GM23338 (cell line): ENCODE measurements at regions not wholly inside any gene's neighbourhood (a gene's known extent, or its start where the extent isn't known, plus 50 kb on each side); places are given as distances from the start of the nearest gene placed in this dataset.

Source experiments
- ATAC-seq: fragments of 200-7000 bp; cut with Tn5 transposase; 3 replicates; pipeline ENCODE4 v1.9.1; 2020
- DNase-seq: peaks from one replicate; pipeline ENCODE4 v3.0.0-alpha.2; 2015; ENCODE audit warnings: low spot score
- H2AFZ ChIP-seq: fragments of 200-600 bp; sonication (generic); 2 replicates; pipeline ENCODE4 v1.8.0; 2016; ENCODE audit warnings: antibody characterized with exemption, mild to moderate bottlenecking, moderate library complexity
- H3F3A ChIP-seq: fragments of 200-600 bp; sonication (generic); replicated peaks from 2 replicates; pipeline ENCODE4 v1.8.0; 2017; ENCODE audit warnings: antibody characterized with exemption, mixed run types, low read depth
- H3K27ac ChIP-seq: fragments of 200-600 bp; sonication (generic); 2 replicates; pipeline ENCODE4 v1.6.1; 2016; ENCODE audit warnings: low read depth
- H3K27me3 ChIP-seq: fragments of 200-600 bp; sonication (generic); 2 replicates; pipeline ENCODE4 v1.8.0; 2016; ENCODE audit warnings: mild to moderate bottlenecking, mixed run types, moderate library complexity; ENCODE audit not compliant: insufficient read depth
- H3K36me3 ChIP-seq: fragments of 200-600 bp; sonication (generic); 2 replicates; pipeline ENCODE4 v1.8.0; 2016; ENCODE audit warnings: mild to moderate bottlenecking; ENCODE audit not compliant: insufficient read depth
- H3K4me1 ChIP-seq: fragments of 200-600 bp; sonication (generic); 2 replicates; pipeline ENCODE4 v1.8.0; 2016; ENCODE audit warnings: mild to moderate bottlenecking, moderate library complexity; ENCODE audit not compliant: insufficient read depth
- H3K4me2 ChIP-seq: fragments of 200-600 bp; sonication (generic); 2 replicates; pipeline ENCODE4 v1.7.1; 2017; ENCODE audit warnings: mixed run types
- H3K4me3 ChIP-seq: fragments of 200-600 bp; sonication (generic); 2 replicates; pipeline ENCODE4 v1.6.1; 2016; ENCODE audit warnings: mixed run types
- H3K79me2 ChIP-seq: fragments of 200-600 bp; sonication (generic); replicated peaks from 2 replicates; pipeline ENCODE4 v1.8.0; 2017; ENCODE audit warnings: mild to moderate bottlenecking; ENCODE audit not compliant: insufficient read depth
- H3K9me2 ChIP-seq: fragments of 200-600 bp; sonication (generic); 2 replicates; pipeline ENCODE4 v1.8.0; 2017; ENCODE audit not compliant: insufficient read depth
- H4K20me1 ChIP-seq: fragments of 200-600 bp; sonication (generic); replicated peaks from 2 replicates; pipeline ENCODE4 v1.8.0; 2017; ENCODE audit warnings: mild to moderate bottlenecking; ENCODE audit not compliant: insufficient read depth
- H3K27ac Mint-ChIP-seq: 2 replicates; pipeline ENCODE4 v1.8.0; 2020; ENCODE audit warnings: inconsistent platforms, mild to moderate bottlenecking, moderate library complexity, mixed read lengths
- H3K27me3 Mint-ChIP-seq: 3 replicates; pipeline ENCODE4 v1.8.0; 2022; ENCODE audit warnings: low read depth, mild to moderate bottlenecking, moderate library complexity, mixed read lengths, inconsistent platforms; ENCODE audit not compliant: insufficient read depth, poor library complexity
- H3K36me3 Mint-ChIP-seq: 3 replicates; pipeline ENCODE4 v1.8.0; 2021; ENCODE audit warnings: low read depth, mild to moderate bottlenecking, inconsistent platforms, moderate library complexity, mixed read lengths
- H3K4me1 Mint-ChIP-seq: 3 replicates; pipeline ENCODE4 v1.8.0; 2020; ENCODE audit warnings: mild to moderate bottlenecking, inconsistent platforms, mixed read lengths
- H3K4me3 Mint-ChIP-seq: 3 replicates; pipeline ENCODE4 v1.8.0; 2021; ENCODE audit warnings: moderate library complexity, mild to moderate bottlenecking, inconsistent platforms, mixed read lengths
- H3K9me3 Mint-ChIP-seq: 3 replicates; pipeline ENCODE4 v1.8.0; 2020; ENCODE audit warnings: moderate library complexity, mild to moderate bottlenecking, inconsistent platforms, mixed read lengths
- CREB1 ChIP-seq: fragments of 250-450 bp; sonication (Bioruptor Pico); IDR thresholded peaks from 2 replicates; pipeline ENCODE4 v1.5.0; 2020; ENCODE audit warnings: low read depth, mild to moderate bottlenecking, moderate library complexity
- ETS1 ChIP-seq: IDR thresholded peaks from 2 replicates; pipeline ENCODE4 v1.6.1; 2016; ENCODE audit warnings: antibody characterized with exemption
- EZH2 ChIP-seq: fragments of 200-600 bp; sonication (generic); IDR thresholded peaks from one replicate; pipeline ENCODE4 v1.8.0; 2017; ENCODE audit warnings: antibody characterized with exemption, mild to moderate bottlenecking, low read depth; ENCODE audit not compliant: unreplicated experiment
- EZH2phosphoT487 ChIP-seq: fragments of 200-600 bp; sonication (generic); IDR thresholded peaks from one replicate; pipeline ENCODE4 v1.8.1; 2018; ENCODE audit warnings: antibody characterized with exemption; ENCODE audit not compliant: unreplicated experiment
- NANOG ChIP-seq: IDR thresholded peaks from 2 replicates; pipeline ENCODE4 v1.6.1; 2016; ENCODE audit warnings: antibody characterized with exemption, borderline replicate concordance
- POLR2AphosphoS5 ChIP-seq: IDR thresholded peaks from 2 replicates; pipeline ENCODE4 v1.6.1; 2016; ENCODE audit warnings: antibody characterized with exemption, low read depth
- STAT1 ChIP-seq: IDR thresholded peaks from one replicate; pipeline ENCODE4 v1.6.1; 2016; ENCODE audit warnings: antibody characterized with exemption; ENCODE audit not compliant: unreplicated experiment
- ZNF331 ChIP-seq: fragments of 250-450 bp; sonication (Bioruptor Pico); IDR thresholded peaks from 2 replicates; pipeline ENCODE4 v1.5.0; 2020; ENCODE audit warnings: low read depth, mild to moderate bottlenecking, moderate library complexity
- TF ChIP-seq, protein P1 (sequence below), 2 experiments: fragments of 200-600 bp in 1 of 2; sonication (generic) in 1 of 2; conservative IDR thresholded peaks; 2 replicates each; pipeline versions ENCODE4 v1.5.1 to v1.6.1; 2016 to 2017; ENCODE audit warnings: antibody characterized with exemption in 2 of 2, low read depth in 2 of 2, mild to moderate bottlenecking in 2 of 2, moderate library complexity in 1 of 2

GRCh38 chr20:4305091-4305490 lies 56.0 kb upstream of the ADRA1D start:
- ATAC-seq, result no peak

DNA sequence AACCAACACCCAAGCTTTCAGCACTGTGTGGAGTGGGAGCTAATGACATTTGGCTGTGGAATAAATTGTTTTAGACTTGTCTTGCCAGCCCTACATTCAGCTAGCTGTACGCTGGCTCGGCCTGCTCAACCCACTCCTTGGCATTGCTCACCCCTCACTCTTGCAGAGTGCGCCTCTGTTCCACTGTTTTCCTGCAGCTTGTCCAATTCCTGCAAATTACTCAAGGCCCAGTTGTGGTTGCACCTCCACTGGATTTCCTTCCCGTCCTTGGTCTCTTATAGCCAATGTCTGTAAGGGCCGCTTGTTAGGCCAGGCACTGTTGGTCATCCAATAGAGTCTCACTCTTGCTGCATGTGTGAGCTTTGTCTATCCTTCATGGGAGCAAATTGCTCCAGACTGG lies 55.5 kb upstream of the ADRA1D start:
- no peak for TF ChIP-seq ZNF331
- no peak for TF ChIP-seq NANOG
- no peak for TF ChIP-seq EZH2
- no peak for TF ChIP-seq CREB1 (CRISPR knock-in tag)
- TF ChIP-seq ETS1, result no peak
- TF ChIP-seq STAT1, result no peak
- no peak for TF ChIP-seq POLR2AphosphoS5
- no peak for TF ChIP-seq EZH2phosphoT487
- TF ChIP-seq, protein P1, sequence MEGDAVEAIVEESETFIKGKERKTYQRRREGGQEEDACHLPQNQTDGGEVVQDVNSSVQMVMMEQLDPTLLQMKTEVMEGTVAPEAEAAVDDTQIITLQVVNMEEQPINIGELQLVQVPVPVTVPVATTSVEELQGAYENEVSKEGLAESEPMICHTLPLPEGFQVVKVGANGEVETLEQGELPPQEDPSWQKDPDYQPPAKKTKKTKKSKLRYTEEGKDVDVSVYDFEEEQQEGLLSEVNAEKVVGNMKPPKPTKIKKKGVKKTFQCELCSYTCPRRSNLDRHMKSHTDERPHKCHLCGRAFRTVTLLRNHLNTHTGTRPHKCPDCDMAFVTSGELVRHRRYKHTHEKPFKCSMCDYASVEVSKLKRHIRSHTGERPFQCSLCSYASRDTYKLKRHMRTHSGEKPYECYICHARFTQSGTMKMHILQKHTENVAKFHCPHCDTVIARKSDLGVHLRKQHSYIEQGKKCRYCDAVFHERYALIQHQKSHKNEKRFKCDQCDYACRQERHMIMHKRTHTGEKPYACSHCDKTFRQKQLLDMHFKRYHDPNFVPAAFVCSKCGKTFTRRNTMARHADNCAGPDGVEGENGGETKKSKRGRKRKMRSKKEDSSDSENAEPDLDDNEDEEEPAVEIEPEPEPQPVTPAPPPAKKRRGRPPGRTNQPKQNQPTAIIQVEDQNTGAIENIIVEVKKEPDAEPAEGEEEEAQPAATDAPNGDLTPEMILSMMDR (conservative IDR thresholded peaks at IDR 0.05; ENCODE audit: low read depth in 2 of 2), result no peak
- no peaks in the 10 kb centered on the region; the same call in 1 of the 3 replicates for H3K9me3 Mint-ChIP-seq
- no peak overlapping the region for H3K4me3 Mint-ChIP-seq
- H3K4me1 ChIP-seq, result no peaks in the 10 kb centered on the region
- ATAC-seq (no peak), DNase-seq (no peak)
- H2AFZ ChIP-seq, result no peak overlapping the region
- H3K27me3 ChIP-seq, result no peaks in the 10 kb centered on the region
- H3K4me3 ChIP-seq, result no peak overlapping the region
- no peak overlapping the region for H3K27ac Mint-ChIP-seq
- no peaks in the 10 kb centered on the region for H3K4me1 Mint-ChIP-seq
- no peaks in the 10 kb centered on the region for H3K79me2 ChIP-seq
- 0 out of 2 replicates have a peak, but pooled peaks cover 4% of the 10 kb centered on the region for H3K9me2 ChIP-seq
- H4K20me1 ChIP-seq, result no peaks in the 10 kb centered on the region
- no peak overlapping the region for H3K27ac ChIP-seq
- no peaks in the 10 kb centered on the region; the same call in 1 of the 2 replicates for H3K36me3 ChIP-seq
- H3K27me3 Mint-ChIP-seq, result peaks cover 5% of the 10 kb centered on the region
- no peak overlapping the region for H3K4me2 ChIP-seq
- no peaks in the 10 kb centered on the region for H3F3A ChIP-seq
- no peaks in the 10 kb centered on the region for H3K36me3 Mint-ChIP-seq

More at GRCh38 chr20:4305091-4305490, 56.0 kb upstream of the ADRA1D start:
- H3K79me2 ChIP-seq, result no peaks in the 10 kb centered on the region
- 0 out of 2 replicates have a peak, but pooled peaks cover 4% of the 10 kb centered on the region for H3K9me2 ChIP-seq
- H3K4me1 ChIP-seq, result no peaks in the 10 kb centered on the region
- no peaks in the 10 kb centered on the region for H3K27me3 ChIP-seq
- H3K4me3 Mint-ChIP-seq, result no peak overlapping the region
- H3K4me1 Mint-ChIP-seq, result no peaks in the 10 kb centered on the region
- H3K27me3 Mint-ChIP-seq, result peaks cover 5% of the 10 kb centered on the region
- H3K4me3 ChIP-seq, result no peak overlapping the region
- H3K9me3 Mint-ChIP-seq, result no peaks in the 10 kb centered on the region; the same call in 1 of the 3 replicates
- no peaks in the 10 kb centered on the region for H3F3A ChIP-seq
- no peak overlapping the region for H2AFZ ChIP-seq
- no peaks in the 10 kb centered on the region for H3K36me3 Mint-ChIP-seq
- H3K27ac ChIP-seq, result no peak overlapping the region
- no peaks in the 10 kb centered on the region; the same call in 1 of the 2 replicates for H3K36me3 ChIP-seq
- no peaks in the 10 kb centered on the region for H4K20me1 ChIP-seq
- H3K4me2 ChIP-seq, result no peak overlapping the region
- H3K27ac Mint-ChIP-seq, result no peak overlapping the region
- no peak for TF ChIP-seq ZNF331
- no peak for TF ChIP-seq CREB1 (CRISPR knock-in tag)
- TF ChIP-seq STAT1, result no peak
- no peak for TF ChIP-seq POLR2AphosphoS5
- TF ChIP-seq, protein P1 (conservative IDR thresholded peaks at IDR 0.05; ENCODE audit: low read depth in 2 of 2), result no peak
- no peak for TF ChIP-seq EZH2
- DNase-seq, result no peak
